ENCODE measurements at regions not wholly inside any gene's neighbourhood (a gene's known extent, or its start where the extent isn't known, plus 50 kb on each side); places are given as distances from the start of the nearest gene placed in this dataset.

GRCh38 chr7:17554341-17555015, 256.0 kb downstream of the AHR start:
- TF ChIP-seq POLR2A (IDR thresholded peaks at IDR 0.05) (no peak), CTCF (IDR thresholded peaks at IDR 0.05 in 4 of 5, conservative IDR thresholded peaks at IDR 0.05 in 1 of 5) (no peak)
